RWPE1 (cell line): ENCODE measurements at regions not wholly inside any gene's neighbourhood (a gene's known extent, or its start where the extent isn't known, plus 50 kb on each side); places are given as distances from the start of the nearest gene placed in this dataset.

Source experiments
- CTCF ChIA-PET: fragments of 350-600 bp; sonication (Branson Sonifier 250); formaldehyde crosslinking; extraction: SDS; loops from one replicate; lab custom pipeline; 2021; lab: Yijun Ruan, JAX
- POLR2A ChIA-PET: fragments of 400-600 bp; formaldehyde crosslinking; extraction: SDS; loops from one replicate; lab custom pipeline; 2020; ENCODE audit warnings: antibody characterized with exemption; ENCODE audit not compliant: low non-redundant PET; lab: Yijun Ruan, JAX
- DNase-seq: peaks from one replicate; pipeline ENCODE4 v3.0.0; 2012; ENCODE audit warnings: low spot score
- H3K27ac ChIP-seq: fragments of 450-650 bp; 2 replicates; pipeline ENCODE4 v1.5.1; 2017
- CTCF ChIP-seq: fragments of 450-650 bp; conservative IDR thresholded peaks from 2 replicates; pipeline ENCODE4 v1.5.1; 2017; ENCODE audit warnings: low read depth, mild to moderate bottlenecking

- H3K27ac ChIP-seq, result no peak overlapping the region
- CTCF ChIA-PET, result interaction anchor here (0.5 kb wide), 1 partner anchor 794 kb away, joined by 3 read pairs; no protein-coding TSS in a partner anchor
- POLR2A ChIA-PET, result no interaction called here
- no peak for TF ChIP-seq CTCF
- DNase-seq, result no peak
Measured at GRCh38 chr12:93183940-93184671, 193.6 kb upstream of the NUDT4 start.

- POLR2A ChIA-PET, result no interaction called here
- CTCF ChIA-PET, result no interaction called here
- no peak for TF ChIP-seq CTCF
- no peak overlapping the region for H3K27ac ChIP-seq
- DNase-seq, result no peak
Measured at GRCh38 chr12:93184672-93185368, 192.9 kb upstream of the NUDT4 start.

GRCh38 chr12:93185369-93185741 lies 192.4 kb upstream of the NUDT4 start:
- ChIA-PET POLR2A (no interaction called here), CTCF (no interaction called here)
- no peak for DNase-seq
- TF ChIP-seq CTCF, result no peak
- H3K27ac ChIP-seq, result no peak overlapping the region

- no peak overlapping the region for H3K27ac ChIP-seq
- no peak for DNase-seq
- CTCF ChIA-PET, result interaction anchor here (0.7 kb wide), 1 partner anchor 915 kb away, joined by 5 read pairs; no protein-coding TSS in a partner anchor
- POLR2A ChIA-PET, result no interaction called here
- no peak for TF ChIP-seq CTCF
Measured at GRCh38 chr12:93186131-93186530, 191.6 kb upstream of the NUDT4 start.

DNA sequence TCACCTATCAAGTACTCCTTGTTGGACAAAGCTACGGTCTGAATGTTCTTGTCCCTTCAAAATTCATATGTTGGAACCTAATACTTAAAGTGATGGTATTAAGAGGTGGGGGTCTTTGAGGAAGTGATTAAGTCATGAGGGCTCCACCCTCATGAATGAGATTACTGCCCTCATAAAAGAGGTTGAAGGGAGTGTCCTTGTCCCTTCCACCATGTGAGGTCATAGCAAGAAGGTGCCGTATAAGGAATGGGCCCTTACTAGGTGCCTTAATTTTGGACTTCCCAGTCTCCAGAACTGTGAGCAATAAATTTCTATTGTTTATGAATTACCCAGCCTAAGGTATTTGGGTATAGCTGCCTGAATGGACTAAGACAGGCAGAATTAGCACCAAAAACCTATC lies 191.1 kb upstream of the NUDT4 start:
- ChIA-PET POLR2A (no interaction called here), CTCF (no interaction called here)
- no peak for DNase-seq
- no peak for TF ChIP-seq CTCF
- H3K27ac ChIP-seq, result no peak overlapping the region

DNA sequence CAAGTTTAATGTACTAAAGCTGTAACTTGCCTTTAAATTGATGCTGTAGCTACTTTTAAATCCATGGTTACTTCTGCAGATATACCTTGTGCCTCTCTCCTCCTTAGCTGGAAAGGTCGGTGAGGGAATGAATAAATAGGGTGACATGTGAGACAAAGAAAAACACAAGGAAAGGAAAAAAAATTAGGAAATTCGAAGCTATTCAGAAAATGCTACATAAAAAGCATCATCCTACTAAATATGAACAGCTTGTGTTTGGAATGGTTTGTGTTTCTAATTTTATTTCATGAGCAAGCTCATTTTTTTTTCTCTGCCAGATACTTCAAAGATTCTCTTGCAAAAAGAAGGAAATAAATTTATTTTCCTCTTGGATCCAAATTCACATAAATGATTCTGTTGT lies 186.3 kb upstream of the NUDT4 start:
- POLR2A ChIA-PET, result no interaction called here
- CTCF ChIA-PET, result no interaction called here
- no peak overlapping the region for H3K27ac ChIP-seq
- DNase-seq, result no peak
- TF ChIP-seq CTCF, result no peak
